Fibroblast of peridontal ligament (primary cell): ENCODE measurements at regions not wholly inside any gene's neighbourhood (a gene's known extent, or its start where the extent isn't known, plus 50 kb on each side); places are given as distances from the start of the nearest gene placed in this dataset.

Experiments used
- DNase-seq: peaks from one replicate; pipeline ENCODE4 v3.0.0-alpha.2; 2010; ENCODE audit errors: extremely low read depth

GRCh38 chr3:9301091-9301490, 51.6 kb upstream of the SRGAP3 start:
- DNase-seq = no peak

- DNase-seq = no peak
Measured at GRCh38 chr3:9301798-9302197, 52.4 kb upstream of the SRGAP3 start.

- DNase-seq = peak; percentile 78
Measured at GRCh38 chr3:9302425-9303181, 53.2 kb upstream of the SRGAP3 start.

GRCh38 chr3:9308298-9308990, 54.4 kb upstream of the THUMPD3 start:
- no peak for DNase-seq

GRCh38 chr3:9310043-9310442, 52.8 kb upstream of the THUMPD3 start:
- no peak for DNase-seq

GRCh38 chr3:9311228-9311627, 51.6 kb upstream of the THUMPD3 start:
- DNase-seq = no peak
